Adrenal gland (tissue), 9 donors: ENCODE measurements at regions not wholly inside any gene's neighbourhood (a gene's known extent, or its start where the extent isn't known, plus 50 kb on each side); places are given as distances from the start of the nearest gene placed in this dataset.

ENCODE experiments used
- DNase-seq, 7 donors: peaks; one replicate each; pipeline ENCODE4 v3.0.0-alpha.2; 2019 to 2020
- H3K27ac ChIP-seq, 5 donors: fragments of 200-600 bp; sonication (generic) in 4 of 5; 1 replicate in 3 of 5; 2 replicates in 2 of 5; pipeline versions ENCODE4 v1.5.1 to v1.8.0; 2016 to 2020; ENCODE audit warnings: mild to moderate bottlenecking in 1 of 5
- H3K27me3 ChIP-seq: fragments of 200-600 bp; 2 replicates; pipeline ENCODE4 v1.8.0; 2021
- H3K36me3 ChIP-seq, 2 donors: fragments of 200-600 bp; replicated peaks in 1 of 2; 1 replicate in 1 of 2; 2 replicates in 1 of 2; pipeline versions ENCODE4 v1.5.1 to v1.8.0; 2018 to 2022
- H3K4me1 ChIP-seq, 2 donors: fragments of 200-600 bp; replicated peaks in 1 of 2; 1 replicate in 1 of 2; 2 replicates in 1 of 2; pipeline versions ENCODE4 v1.5.1 to v1.8.0; 2018 to 2021
- H3K4me3 ChIP-seq, 4 donors: fragments of 200-600 bp; sonication (generic) in 3 of 4; one replicate each; pipeline ENCODE4 v1.5.1; 2016 to 2018
- H3K9me3 ChIP-seq, 3 donors: fragments of 200-600 bp; sonication (generic) in 1 of 3; replicated peaks in 1 of 3; 1 replicate in 2 of 3; 2 replicates in 1 of 3; pipeline versions ENCODE4 v1.5.1 to v1.8.0; 2016 to 2021
- POLR2A ChIP-seq, 2 donors: fragments of 450-650 bp; IDR thresholded peaks; one replicate each; pipeline ENCODE4 v1.6.1; 2017; ENCODE audit warnings: antibody characterized with exemption in 2 of 2, mild to moderate bottlenecking in 2 of 2, moderate library complexity in 1 of 2
- WGBS, 4 donors: extraction: QIAGEN DNeasy Blood & Tissue Kit in 2 of 4; methylation state at CpG; one replicate each; pipeline versions ENCODE4 v1.1.5 to v1.1.7; 2013 to 2017; 5-methylcytosine and 5-hydroxymethylcytosine counted together
- intact Hi-C, 2 donors: fragments of 100-400 bp; cut with DNase I; formaldehyde crosslinking; loops; one replicate each; pipeline versions ENCODE4 v1.14.1 to v1.15.0; 2022 to 2023
- TF ChIP-seq, protein P1 (sequence below), 6 experiments: fragments of 450-650 bp in 4 of 6; fragments of 200-600 bp in 2 of 6; sonication (generic) in 1 of 6; IDR thresholded peaks; 1 replicate in 5 of 6; 2 replicates in 1 of 6; pipeline versions ENCODE4 v1.5.1 to v1.8.0; 2016 to 2021; ENCODE audit warnings: antibody characterized with exemption in 6 of 6, mild to moderate bottlenecking in 2 of 6, moderate library complexity in 1 of 6
- donor health status: healthy with polysubstance abuse.
- donor health status: Bipolar disorder and iron deficiency.
- donor health status: DM: yes; HTN: yes; CAD: no.
- donor health status: DM: no; HTN: no; CAD: no.
- donor health status: DM: no; HTN: no; CAD: no.

- no peak for DNase-seq
- TF ChIP-seq, protein P1, sequence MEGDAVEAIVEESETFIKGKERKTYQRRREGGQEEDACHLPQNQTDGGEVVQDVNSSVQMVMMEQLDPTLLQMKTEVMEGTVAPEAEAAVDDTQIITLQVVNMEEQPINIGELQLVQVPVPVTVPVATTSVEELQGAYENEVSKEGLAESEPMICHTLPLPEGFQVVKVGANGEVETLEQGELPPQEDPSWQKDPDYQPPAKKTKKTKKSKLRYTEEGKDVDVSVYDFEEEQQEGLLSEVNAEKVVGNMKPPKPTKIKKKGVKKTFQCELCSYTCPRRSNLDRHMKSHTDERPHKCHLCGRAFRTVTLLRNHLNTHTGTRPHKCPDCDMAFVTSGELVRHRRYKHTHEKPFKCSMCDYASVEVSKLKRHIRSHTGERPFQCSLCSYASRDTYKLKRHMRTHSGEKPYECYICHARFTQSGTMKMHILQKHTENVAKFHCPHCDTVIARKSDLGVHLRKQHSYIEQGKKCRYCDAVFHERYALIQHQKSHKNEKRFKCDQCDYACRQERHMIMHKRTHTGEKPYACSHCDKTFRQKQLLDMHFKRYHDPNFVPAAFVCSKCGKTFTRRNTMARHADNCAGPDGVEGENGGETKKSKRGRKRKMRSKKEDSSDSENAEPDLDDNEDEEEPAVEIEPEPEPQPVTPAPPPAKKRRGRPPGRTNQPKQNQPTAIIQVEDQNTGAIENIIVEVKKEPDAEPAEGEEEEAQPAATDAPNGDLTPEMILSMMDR (IDR thresholded peaks at IDR 0.05): no peak
- TF ChIP-seq POLR2A (IDR thresholded peaks at IDR 0.05): no peak
- Histone ChIP-seq H3K4me3 (no peak overlapping the region), H3K9me3 (no peaks in the 10 kb centered on the region), H3K27ac (no peak overlapping the region), H3K4me1 (no peaks in the 10 kb centered on the region), H3K27me3 (no peaks in the 10 kb centered on the region), H3K36me3 (no peaks in the 10 kb centered on the region)
- intact Hi-C loops: no loop called here
- WGBS, 4 donors: 88 to 98% (median 96%) methylated on average over 1 of the region's 1 CpG
Measured at GRCh38 chr3:106327696-106328025, 458.8 kb upstream of the CBLB start.

- no peak for TF ChIP-seq POLR2A (IDR thresholded peaks at IDR 0.05)
- H3K9me3 ChIP-seq: no peaks in the 10 kb centered on the region
- no peaks in the 10 kb centered on the region for H3K4me1 ChIP-seq
- WGBS, 4 donors: 83 to 91% (median 89%) methylated on average over 2 of the region's 2 CpGs
- no peak overlapping the region for H3K4me3 ChIP-seq
- no peaks in the 10 kb centered on the region for H3K27me3 ChIP-seq
- no peaks in the 10 kb centered on the region for H3K36me3 ChIP-seq
- DNase-seq: no peak
- intact Hi-C loops: no loop called here
- H3K27ac ChIP-seq: no peak overlapping the region
Measured at GRCh38 chr3:106328224-106328623, 459.4 kb upstream of the CBLB start.

DNA sequence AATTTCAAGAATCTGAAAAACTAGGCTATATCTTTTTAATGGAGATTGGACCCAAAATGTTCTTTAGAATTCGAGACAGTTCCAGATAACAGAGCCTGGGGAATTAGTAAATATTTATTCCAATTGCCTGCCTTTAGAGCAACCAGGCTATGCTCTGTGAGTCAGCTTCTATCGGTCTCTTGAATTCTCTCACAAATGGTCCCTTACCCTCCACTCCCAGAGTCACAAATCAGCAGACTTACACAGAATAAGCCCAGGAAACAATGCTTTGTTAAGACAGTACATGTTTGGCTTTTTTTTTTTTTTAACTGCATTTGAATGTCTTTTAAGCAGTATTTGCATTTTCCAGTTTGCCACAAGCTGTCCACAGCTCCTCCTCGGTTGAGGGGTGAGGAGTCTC, 460.7 kb upstream of the CBLB start:
- Histone ChIP-seq H3K27me3 (no peaks in the 10 kb centered on the region), H3K9me3 (no peaks in the 10 kb centered on the region), H3K4me3 (no peak overlapping the region), H3K4me1 (no peaks in the 10 kb centered on the region), H3K36me3 (no peaks in the 10 kb centered on the region), H3K27ac (no peak overlapping the region)
- intact Hi-C loops: no loop called here
- no peak for DNase-seq
- TF ChIP-seq, protein P1 (IDR thresholded peaks at IDR 0.05): no peak
- TF ChIP-seq POLR2A (IDR thresholded peaks at IDR 0.05): no peak
- 84 to 91% (median 88%) methylated on average over 3 of the region's 3 CpGs for WGBS, 4 donors

DNA sequence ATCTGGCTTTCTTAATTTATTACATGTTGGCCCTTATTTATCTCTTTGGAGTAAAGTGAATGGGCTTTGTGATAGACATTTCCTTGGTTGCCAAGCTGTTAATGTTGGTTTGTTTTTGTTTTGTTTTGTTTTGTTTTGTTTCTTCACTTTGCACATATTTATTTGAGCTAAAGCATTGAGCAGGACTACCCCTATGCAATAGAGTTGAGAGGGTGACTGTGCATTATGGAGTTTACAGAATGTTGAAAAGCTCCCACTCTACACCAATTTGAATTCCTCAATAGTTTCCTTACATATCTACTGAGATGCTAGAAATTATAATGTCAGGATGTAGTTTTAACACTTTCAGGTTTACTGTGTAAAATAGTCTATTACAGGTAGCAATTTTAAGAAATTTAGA, 462.8 kb upstream of the CBLB start:
- Histone ChIP-seq H3K27me3 (no peaks in the 10 kb centered on the region), H3K4me3 (no peak overlapping the region), H3K9me3 (no peaks in the 10 kb centered on the region), H3K4me1 (no peaks in the 10 kb centered on the region), H3K36me3 (no peaks in the 10 kb centered on the region), H3K27ac (no peak overlapping the region)
- DNase-seq: no peak
- TF ChIP-seq, protein P1 (IDR thresholded peaks at IDR 0.05): no peak
- TF ChIP-seq POLR2A (IDR thresholded peaks at IDR 0.05): no peak
- intact Hi-C loops: no loop called here

DNA sequence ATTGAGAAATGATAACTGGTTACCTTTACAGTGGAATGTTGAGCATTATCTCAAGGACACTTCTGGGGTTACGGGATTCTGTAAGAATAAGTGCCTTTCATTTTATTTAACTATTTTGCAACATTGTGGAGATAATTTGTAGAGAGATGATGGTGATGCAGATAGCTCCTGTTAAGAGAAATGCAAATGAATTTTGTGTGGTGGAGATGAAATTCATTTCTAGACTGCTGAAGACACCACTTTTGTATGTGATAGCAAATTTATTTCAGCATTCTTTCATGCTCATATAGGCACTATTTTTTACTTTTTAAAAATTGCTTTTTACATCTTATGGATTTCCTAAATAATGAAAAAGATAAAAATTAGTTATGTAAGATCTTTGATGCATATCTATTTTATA, 463.3 kb upstream of the CBLB start:
- 61 to 74% (median 66%) methylated on average over 1 of the region's 1 CpG for WGBS, 4 donors
- no peak for DNase-seq
- intact Hi-C loops: no loop called here
- H3K27me3 ChIP-seq: no peaks in the 10 kb centered on the region
- no peaks in the 10 kb centered on the region for H3K4me1 ChIP-seq
- TF ChIP-seq, protein P1 (IDR thresholded peaks at IDR 0.05): no peak
- no peak for TF ChIP-seq POLR2A (IDR thresholded peaks at IDR 0.05)
- no peaks in the 10 kb centered on the region for H3K36me3 ChIP-seq
- H3K4me3 ChIP-seq: no peak overlapping the region
- no peak overlapping the region for H3K27ac ChIP-seq
- no peaks in the 10 kb centered on the region for H3K9me3 ChIP-seq
